DND-41 (cell line): ENCODE measurements at regions not wholly inside any gene's neighbourhood (a gene's known extent, or its start where the extent isn't known, plus 50 kb on each side); places are given as distances from the start of the nearest gene placed in this dataset.

Experiments used
- ATAC-seq: fragments of 200-7000 bp; cut with Tn5 transposase; 3 replicates; pipeline ENCODE4 v1.9.1; 2021; ENCODE audit warnings: low read depth; ENCODE audit not compliant: insufficient read depth
- DNase-seq: peaks from one replicate; pipeline ENCODE4 v3.0.0-alpha.2; 2020
- H2AFZ ChIP-seq: 2 replicates; pipeline ENCODE4 v1.6.0; 2012; ENCODE audit warnings: low read depth, low read length
- H3K27ac ChIP-seq: 2 replicates; pipeline ENCODE4 v1.5.1; 2012; ENCODE audit warnings: low read length, inconsistent platforms
- H3K27me3 ChIP-seq: fragments of 200-600 bp; sonication (generic); 2 replicates; pipeline ENCODE4 v1.6.0; 2012; ENCODE audit warnings: low read length, mild to moderate bottlenecking, inconsistent platforms; ENCODE audit not compliant: insufficient read depth, poor library complexity
- H3K36me3 ChIP-seq: 2 replicates; pipeline ENCODE4 v1.5.1; 2012; ENCODE audit warnings: low read length, inconsistent platforms; ENCODE audit not compliant: insufficient read depth
- H3K4me1 ChIP-seq: 2 replicates; pipeline ENCODE4 v1.5.1; 2012; ENCODE audit warnings: mild to moderate bottlenecking, low read length; ENCODE audit not compliant: insufficient read depth
- H3K4me2 ChIP-seq: 2 replicates; pipeline ENCODE4 v1.6.0; 2012; ENCODE audit warnings: mild to moderate bottlenecking, moderate library complexity, low read length, inconsistent platforms; ENCODE audit not compliant: insufficient read depth
- H3K4me3 ChIP-seq, 2 experiments: fragments of 200-600 bp in 1 of 2; shearing (Covaris generic) in 1 of 2; 2 replicates each; pipeline ENCODE4 v1.5.1; 2012 to 2016; ENCODE audit warnings: inconsistent platforms in 2 of 2, low read length in 2 of 2, mild to moderate bottlenecking in 2 of 2, low read depth in 1 of 2, moderate library complexity in 1 of 2
- H3K79me2 ChIP-seq: 2 replicates; pipeline ENCODE4 v1.6.0; 2012; ENCODE audit warnings: low read length, inconsistent platforms; ENCODE audit not compliant: insufficient read depth
- H3K9ac ChIP-seq: 2 replicates; pipeline ENCODE4 v1.6.0; 2012; ENCODE audit warnings: low read depth, mild to moderate bottlenecking, inconsistent platforms, low read length, moderate library complexity
- H3K9me3 ChIP-seq: 2 replicates; pipeline ENCODE4 v1.5.1; 2012; ENCODE audit warnings: low read length, moderate library complexity, mild to moderate bottlenecking, inconsistent platforms; ENCODE audit not compliant: insufficient read depth, severe bottlenecking
- H4K20me1 ChIP-seq: 2 replicates; pipeline ENCODE4 v1.6.0; 2012; ENCODE audit warnings: low read length; ENCODE audit not compliant: insufficient read depth
- EZH2 ChIP-seq: IDR thresholded peaks from 3 replicates; pipeline ENCODE4 v1.6.1; 2012; ENCODE audit warnings: borderline replicate concordance, low read depth, mild to moderate bottlenecking, moderate library complexity, low read length, inconsistent platforms; ENCODE audit not compliant: severe bottlenecking
- TF ChIP-seq, protein P1 (sequence below): IDR thresholded peaks from 2 replicates; pipeline ENCODE4 v1.5.1; 2012; ENCODE audit warnings: borderline replicate concordance, low read length, moderate library complexity, mild to moderate bottlenecking; ENCODE audit not compliant: poor library complexity, severe bottlenecking; ENCODE audit errors: extremely low read depth

DNA sequence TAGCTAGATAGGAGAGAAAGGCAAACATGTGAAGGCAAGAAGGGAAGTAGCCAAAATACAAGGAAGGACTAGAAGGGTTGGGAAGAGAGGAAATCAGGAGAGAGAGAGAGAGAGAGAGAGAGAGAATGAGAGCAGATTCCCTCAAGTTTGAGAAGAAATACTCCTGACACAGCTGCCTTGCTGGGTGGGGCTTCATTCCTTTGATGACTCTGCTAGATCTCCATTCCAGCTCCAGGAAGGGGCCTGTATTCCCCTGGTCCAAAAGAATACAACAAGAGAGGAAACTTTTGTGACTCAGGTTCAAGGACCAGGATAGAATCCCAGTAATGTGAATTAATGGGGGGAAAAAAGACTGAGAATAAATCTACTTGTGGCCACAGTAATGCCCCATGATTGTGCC lies 62.9 kb upstream of the SPON1 start:
- Histone ChIP-seq H3K79me2 (no peaks in the 10 kb centered on the region), H3K4me3 (no peak overlapping the region), H3K27me3 (no peaks in the 10 kb centered on the region), H3K27ac (no peak overlapping the region), H4K20me1 (no peaks in the 10 kb centered on the region), H2AFZ (no peak overlapping the region), H3K36me3 (no peaks in the 10 kb centered on the region), H3K4me2 (no peak overlapping the region), H3K9me3 (no peaks in the 10 kb centered on the region), H3K9ac (no peak overlapping the region), H3K4me1 (no peaks in the 10 kb centered on the region)
- TF ChIP-seq, protein P1, sequence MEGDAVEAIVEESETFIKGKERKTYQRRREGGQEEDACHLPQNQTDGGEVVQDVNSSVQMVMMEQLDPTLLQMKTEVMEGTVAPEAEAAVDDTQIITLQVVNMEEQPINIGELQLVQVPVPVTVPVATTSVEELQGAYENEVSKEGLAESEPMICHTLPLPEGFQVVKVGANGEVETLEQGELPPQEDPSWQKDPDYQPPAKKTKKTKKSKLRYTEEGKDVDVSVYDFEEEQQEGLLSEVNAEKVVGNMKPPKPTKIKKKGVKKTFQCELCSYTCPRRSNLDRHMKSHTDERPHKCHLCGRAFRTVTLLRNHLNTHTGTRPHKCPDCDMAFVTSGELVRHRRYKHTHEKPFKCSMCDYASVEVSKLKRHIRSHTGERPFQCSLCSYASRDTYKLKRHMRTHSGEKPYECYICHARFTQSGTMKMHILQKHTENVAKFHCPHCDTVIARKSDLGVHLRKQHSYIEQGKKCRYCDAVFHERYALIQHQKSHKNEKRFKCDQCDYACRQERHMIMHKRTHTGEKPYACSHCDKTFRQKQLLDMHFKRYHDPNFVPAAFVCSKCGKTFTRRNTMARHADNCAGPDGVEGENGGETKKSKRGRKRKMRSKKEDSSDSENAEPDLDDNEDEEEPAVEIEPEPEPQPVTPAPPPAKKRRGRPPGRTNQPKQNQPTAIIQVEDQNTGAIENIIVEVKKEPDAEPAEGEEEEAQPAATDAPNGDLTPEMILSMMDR: no peak
- TF ChIP-seq EZH2: no peak
- ATAC-seq (no peak), DNase-seq (no peak)

DNA sequence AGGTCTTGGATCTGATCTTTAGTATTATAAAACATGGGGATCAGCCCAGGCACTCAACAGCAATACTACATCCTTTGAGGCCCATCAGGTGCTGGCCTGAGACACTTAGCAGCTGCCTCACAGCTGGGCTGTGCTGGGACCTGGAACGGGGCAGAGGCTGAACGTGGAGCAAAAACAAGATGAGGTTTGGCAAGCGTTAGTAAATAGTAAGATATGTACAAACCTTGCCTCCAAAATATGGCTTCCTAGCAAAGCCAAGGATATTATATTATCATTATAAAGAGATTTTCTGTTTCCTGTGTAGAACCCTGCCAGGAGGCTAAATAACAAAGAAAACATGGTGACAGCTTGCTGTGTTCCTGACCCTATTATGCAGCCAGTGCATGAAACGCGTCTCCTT lies 60.0 kb upstream of the SPON1 start:
- H3K9ac ChIP-seq: no peak overlapping the region
- DNase-seq: no peak
- no peaks in the 10 kb centered on the region for H4K20me1 ChIP-seq
- H3K4me2 ChIP-seq: no peak overlapping the region
- no peak for ATAC-seq
- H3K79me2 ChIP-seq: no peaks in the 10 kb centered on the region
- H3K36me3 ChIP-seq: no peaks in the 10 kb centered on the region
- no peak overlapping the region for H3K4me3 ChIP-seq
- H3K4me1 ChIP-seq: no peaks in the 10 kb centered on the region
- no peak overlapping the region for H3K27ac ChIP-seq
- no peaks in the 10 kb centered on the region for H3K9me3 ChIP-seq
- no peak for TF ChIP-seq EZH2
- no peaks in the 10 kb centered on the region for H3K27me3 ChIP-seq
- H2AFZ ChIP-seq: no peak overlapping the region

DNA sequence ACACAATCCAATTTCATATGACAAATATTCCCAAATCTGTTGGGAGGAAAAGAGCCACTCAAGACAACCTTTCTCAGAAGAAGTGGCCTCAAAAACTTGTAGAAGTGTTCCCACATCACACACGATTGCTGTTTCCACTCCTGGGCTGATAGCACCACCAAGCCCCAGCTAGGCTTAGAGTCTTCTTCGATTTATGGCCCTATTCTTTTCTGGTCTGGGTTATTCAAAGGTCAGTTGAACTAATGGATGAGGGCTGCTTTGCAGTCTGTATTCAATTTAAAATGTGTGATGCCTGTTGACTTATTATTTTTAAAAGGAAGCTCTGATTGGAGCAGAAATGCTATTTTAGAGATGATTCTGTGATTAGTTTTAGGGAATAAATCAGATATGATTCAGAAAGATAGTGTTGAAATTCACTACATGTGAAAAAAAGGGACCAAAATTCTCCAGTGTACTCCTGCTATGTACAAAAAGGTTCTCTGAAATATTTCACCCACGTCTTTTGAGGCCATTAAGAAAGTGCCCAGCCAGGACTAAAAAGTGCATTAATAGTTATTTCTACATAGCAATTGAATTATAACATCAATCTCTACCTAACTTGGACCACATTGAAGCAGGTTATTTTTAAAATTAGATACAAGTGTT lies 57.3 kb upstream of the SPON1 start:
- ATAC-seq (no peak), DNase-seq (no peak)
- H3K79me2 ChIP-seq: no peaks in the 10 kb centered on the region

DNA sequence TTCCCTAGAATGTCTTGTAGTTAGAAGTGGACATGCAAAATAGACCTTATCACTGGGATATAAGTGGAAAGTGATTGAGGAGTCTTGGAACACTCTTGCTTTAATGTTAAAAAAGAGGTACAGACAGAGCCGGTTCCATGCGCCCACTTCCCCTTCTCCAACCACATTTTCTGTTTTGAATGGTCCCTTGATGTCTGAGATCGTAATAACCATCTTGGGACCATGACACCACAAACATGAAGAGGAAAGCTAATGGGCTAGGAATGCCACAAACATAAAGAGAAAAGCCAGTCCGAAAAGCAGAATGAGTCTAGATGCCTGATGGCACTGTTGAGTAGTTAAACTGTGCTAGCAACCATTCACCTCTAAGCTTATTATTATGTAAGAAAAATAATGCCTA lies 54.8 kb upstream of the SPON1 start:
- Histone ChIP-seq H3K9ac (no peak overlapping the region), H3K27ac (no peak overlapping the region), H3K27me3 (peaks cover 5% of the 10 kb centered on the region), H3K4me2 (no peak overlapping the region), H3K79me2 (no peaks in the 10 kb centered on the region), H2AFZ (no peak overlapping the region), H3K36me3 (no peaks in the 10 kb centered on the region), H4K20me1 (no peaks in the 10 kb centered on the region), H3K9me3 (no peaks in the 10 kb centered on the region), H3K4me1 (no peaks in the 10 kb centered on the region), H3K4me3 (no peak overlapping the region)
- ATAC-seq (no peak), DNase-seq (no peak)
- no peak for TF ChIP-seq EZH2
- TF ChIP-seq, protein P1: no peak

More for the DNA sequence above, 57.3 kb upstream of the SPON1 start:
- no peak overlapping the region for H3K27ac ChIP-seq
- TF ChIP-seq, protein P1: no peak
- TF ChIP-seq EZH2: no peak
- no peak overlapping the region for H3K9ac ChIP-seq
- H3K9me3 ChIP-seq: no peaks in the 10 kb centered on the region
- H4K20me1 ChIP-seq: no peaks in the 10 kb centered on the region
- H3K36me3 ChIP-seq: no peaks in the 10 kb centered on the region
- peaks cover 5% of the 10 kb centered on the region for H3K27me3 ChIP-seq
- no peak overlapping the region for H3K4me3 ChIP-seq
- H2AFZ ChIP-seq: no peak overlapping the region
- H3K4me1 ChIP-seq: no peaks in the 10 kb centered on the region
- no peak overlapping the region for H3K4me2 ChIP-seq
